K562 (cell line): ENCODE measurements at regions not wholly inside any gene's neighbourhood (a gene's known extent, or its start where the extent isn't known, plus 50 kb on each side); places are given as distances from the start of the nearest gene placed in this dataset.

Source experiments
- ATAC-seq: fragments of 200-7000 bp; cut with Tn5 transposase; 3 replicates; pipeline ENCODE4 v1.9.1; 2020; ENCODE audit warnings: moderate library complexity
- BruUV-seq: library from RNA; stranded (reverse); fragments of 400-500 nt; replicated peaks from 2 replicates; lab custom pipeline; 2021; lab: Mats Ljungman, UMichigan
- CTCF ChIA-PET: fragments of 300-600 bp; formaldehyde crosslinking; extraction: SDS; loops from one replicate; lab custom pipeline; 2021; ENCODE audit warnings: low intra/inter-chr PET ratio; lab: Yijun Ruan, JAX
- POLR2A ChIA-PET: fragments of 300-600, 350-650 bp; sonication (Branson Sonifier 250); formaldehyde crosslinking; extraction: SDS; loops from one replicate; lab custom pipeline; 2021; ENCODE audit warnings: antibody characterized with exemption, inconsistent platforms; lab: Yijun Ruan, JAX
- DNase-seq, 4 experiments: peaks; one replicate each; pipeline versions ENCODE4 v3.0.0 to v3.0.0-alpha.2; 2011 to 2018; ENCODE audit warnings: low spot score in 3 of 4, mixed read lengths in 3 of 4; ENCODE audit errors: extremely low read depth in 1 of 4
- FAIRE-seq: peaks from 2 replicates; lab custom pipeline; 2011; peaks lifted over from hg19 to GRCh38; lab: Jason Lieb, UNC
- H2AFZ ChIP-seq: 2 replicates; pipeline ENCODE4 v1.6.0; 2011; ENCODE audit warnings: low read depth, low read length, control low read depth, inconsistent platforms
- H3K27ac ChIP-seq: fragments of 200-600 bp; 3 replicates; pipeline ENCODE4 v1.8.0; 2011; ENCODE audit warnings: low read depth, mild to moderate bottlenecking, control low read depth, inconsistent platforms, low read length, moderate library complexity, mixed read lengths; ENCODE audit errors: extremely low read depth
- H3K27me3 ChIP-seq, 2 experiments: fragments of 300-600 bp in 1 of 2; 2 replicates in 1 of 2; 3 replicates in 1 of 2; pipeline versions ENCODE4 v1.6.0 to v1.8.0; 2011; ENCODE audit warnings: inconsistent platforms in 2 of 2, low read length in 2 of 2, mild to moderate bottlenecking in 1 of 2, mixed read lengths in 1 of 2, moderate library complexity in 1 of 2; ENCODE audit not compliant: control insufficient read depth in 2 of 2, insufficient read depth in 2 of 2
- H3K36me3 ChIP-seq: fragments of 300-600 bp; 3 replicates; pipeline ENCODE4 v1.8.0; 2011; ENCODE audit warnings: mild to moderate bottlenecking, low read length, inconsistent platforms; ENCODE audit not compliant: control insufficient read depth, insufficient read depth
- H3K4me1 ChIP-seq, 2 experiments: fragments of 200-600 bp in 1 of 2; replicated peaks in 1 of 2; 2 replicates in 1 of 2; 3 replicates in 1 of 2; pipeline versions ENCODE4 v1.5.1 to v1.8.0; 2011; ENCODE audit warnings: inconsistent platforms in 2 of 2, low read length in 2 of 2, mild to moderate bottlenecking in 1 of 2, mixed read lengths in 1 of 2, moderate library complexity in 1 of 2; ENCODE audit not compliant: control insufficient read depth in 2 of 2, insufficient read depth in 2 of 2
- H3K4me2 ChIP-seq: 2 replicates; pipeline ENCODE4 v1.6.1; 2011; ENCODE audit warnings: low read length, control low read depth, inconsistent platforms, mixed read lengths; ENCODE audit not compliant: insufficient read depth
- H3K4me3 ChIP-seq: fragments of 200-600 bp; sonication (generic), shearing (Covaris generic); 2 replicates; pipeline ENCODE4 v1.5.1; 2016; ENCODE audit warnings: control low read depth, inconsistent platforms
- H3K79me2 ChIP-seq: fragments of 200-600 bp; 3 replicates; pipeline ENCODE4 v1.8.0; 2011; ENCODE audit warnings: low read length, inconsistent platforms; ENCODE audit not compliant: control insufficient read depth, insufficient read depth
- H3K9ac ChIP-seq, 2 experiments: 2 replicates each; pipeline versions ENCODE4 v1.6.0 to v1.6.1; 2011; ENCODE audit warnings: low read depth in 2 of 2, low read length in 2 of 2, control low read depth in 1 of 2, inconsistent platforms in 1 of 2, mild to moderate bottlenecking in 1 of 2, mixed read lengths in 1 of 2; ENCODE audit not compliant: insufficient read depth in 1 of 2
- H3K9me1 ChIP-seq: one replicate; pipeline ENCODE4 v1.6.0; 2011; ENCODE audit warnings: inconsistent platforms, mild to moderate bottlenecking, low read length, moderate library complexity; ENCODE audit not compliant: control insufficient read depth, insufficient read depth
- H3K9me3 ChIP-seq: replicated peaks from 2 replicates; pipeline ENCODE4 v1.5.1; 2011; ENCODE audit warnings: low read depth, low read length, inconsistent platforms; ENCODE audit not compliant: control insufficient read depth, insufficient read depth
- H4K20me1 ChIP-seq: replicated peaks from 2 replicates; pipeline ENCODE4 v1.6.1; 2011; ENCODE audit warnings: low read length, inconsistent platforms, mixed read lengths; ENCODE audit not compliant: control insufficient read depth, insufficient read depth
- CLOCK ChIP-seq: fragments of 250-450 bp; sonication (Bioruptor Pico); IDR thresholded peaks from 2 replicates; pipeline ENCODE4 v1.4.0; 2020; ENCODE audit warnings: mild to moderate bottlenecking, moderate library complexity, borderline replicate concordance
- TFE3 ChIP-seq: fragments of 450-650 bp; formaldehyde crosslinking; IDR thresholded peaks from 2 replicates; pipeline ENCODE4 v1.4.0; 2020; ENCODE audit warnings: mild to moderate bottlenecking, mixed read lengths
- WGBS: fragments of 100-300 bp; shearing (Covaris generic); methylation state at CpG from one replicate; pipeline ENCODE4 v1.1.6; 2016; ENCODE audit warnings: low coverage, mixed read lengths; ENCODE audit not compliant: insufficient coverage; ENCODE audit errors: missing lambda C conversion rate; 5-methylcytosine and 5-hydroxymethylcytosine counted together
- in situ Hi-C: fragments of 300-500 bp; cut with MboI; formaldehyde crosslinking; loops from 4 replicates; pipeline ENCODE4 v1.15.0; 2018; ENCODE audit warnings: inconsistent platforms, mixed read lengths
- intact Hi-C: fragments of 100-400 bp; cut with micrococcal nuclease; formaldehyde crosslinking; loops from 2 replicates; pipeline ENCODE4 v1.14.2; 2022

GRCh38 chr12:90079529-90080210 lies 371.0 kb upstream of the ATP2B1 start:
- ChIA-PET POLR2A (no interaction called here), CTCF (no interaction called here)
- no peaks in the 10 kb centered on the region for H3K4me1 ChIP-seq
- no peak for ATAC-seq
- DNase-seq: no peak
- H3K9me1 ChIP-seq: no peaks in the 10 kb centered on the region
- no peak overlapping the region for H3K27ac ChIP-seq
- no peaks in the 10 kb centered on the region for H4K20me1 ChIP-seq
- in situ Hi-C loops: no loop called here
- no peaks in the 10 kb centered on the region for H3K9me3 ChIP-seq
- FAIRE-seq: no peak
- H3K4me2 ChIP-seq: no peak overlapping the region
- no peaks in the 10 kb centered on the region for H3K79me2 ChIP-seq
- no peak overlapping the region for H3K9ac ChIP-seq
- H3K36me3 ChIP-seq: no peaks in the 10 kb centered on the region
- no TSS peak for BruUV-seq
- TF ChIP-seq CLOCK (CRISPR knock-in tag): no peak
- peak; percentile 40 for TF ChIP-seq TFE3 (CRISPR knock-in tag)
- WGBS: 2% methylated on average over 4 of the region's 4 CpGs
- H3K4me3 ChIP-seq: no peak overlapping the region
- intact Hi-C loops: no loop called here
- H3K27me3 ChIP-seq: no peaks in the 10 kb centered on the region
- H2AFZ ChIP-seq: no peak overlapping the region
